ENCODE measurements at regions not wholly inside any gene's neighbourhood (a gene's known extent, or its start where the extent isn't known, plus 50 kb on each side); places are given as distances from the start of the nearest gene placed in this dataset.

- TF ChIP-seq POLR2A (IDR thresholded peaks at IDR 0.05) (no peak), POLR2AphosphoS5 (IDR thresholded peaks at IDR 0.05) (no peak)
- TF ChIP-seq, protein P1, sequence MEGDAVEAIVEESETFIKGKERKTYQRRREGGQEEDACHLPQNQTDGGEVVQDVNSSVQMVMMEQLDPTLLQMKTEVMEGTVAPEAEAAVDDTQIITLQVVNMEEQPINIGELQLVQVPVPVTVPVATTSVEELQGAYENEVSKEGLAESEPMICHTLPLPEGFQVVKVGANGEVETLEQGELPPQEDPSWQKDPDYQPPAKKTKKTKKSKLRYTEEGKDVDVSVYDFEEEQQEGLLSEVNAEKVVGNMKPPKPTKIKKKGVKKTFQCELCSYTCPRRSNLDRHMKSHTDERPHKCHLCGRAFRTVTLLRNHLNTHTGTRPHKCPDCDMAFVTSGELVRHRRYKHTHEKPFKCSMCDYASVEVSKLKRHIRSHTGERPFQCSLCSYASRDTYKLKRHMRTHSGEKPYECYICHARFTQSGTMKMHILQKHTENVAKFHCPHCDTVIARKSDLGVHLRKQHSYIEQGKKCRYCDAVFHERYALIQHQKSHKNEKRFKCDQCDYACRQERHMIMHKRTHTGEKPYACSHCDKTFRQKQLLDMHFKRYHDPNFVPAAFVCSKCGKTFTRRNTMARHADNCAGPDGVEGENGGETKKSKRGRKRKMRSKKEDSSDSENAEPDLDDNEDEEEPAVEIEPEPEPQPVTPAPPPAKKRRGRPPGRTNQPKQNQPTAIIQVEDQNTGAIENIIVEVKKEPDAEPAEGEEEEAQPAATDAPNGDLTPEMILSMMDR (IDR thresholded peaks at IDR 0.05): peak in 1 of 2 donors; percentile 8
Measured at GRCh38 chr6:21522797-21523456, 70.6 kb upstream of the SOX4 start.
